HG03159 (cell line): ENCODE measurements at regions not wholly inside any gene's neighbourhood (a gene's known extent, or its start where the extent isn't known, plus 50 kb on each side); places are given as distances from the start of the nearest gene placed in this dataset.
"Not testable (repeated sequence)": the region's sequence is repeated elsewhere in the genome, so short reads cannot be mapped to it uniquely, and the experiment has no call there.

Experiments
- ATAC-seq: cut with Tn5 transposase; IDR thresholded peaks from one replicate; pipeline ENCODE4 v1.9.1; 2021; ENCODE audit warnings: mild to moderate bottlenecking, moderate library complexity; ENCODE audit not compliant: unreplicated experiment

- peak; percentile 10 for ATAC-seq
Measured at GRCh38 chr2:187775196-187775595, 221.0 kb upstream of the TFPI start.

- ATAC-seq: no peak
Measured at GRCh38 chr2:187775651-187776050, 221.4 kb upstream of the TFPI start.

- ATAC-seq: no peak
Measured at GRCh38 chr2:187782301-187782700, 228.1 kb upstream of the TFPI start.

GRCh38 chr2:187783446-187783845 is 229.2 kb upstream of the TFPI start:
- no peak for ATAC-seq

- not testable (repeated sequence) for ATAC-seq
Measured at GRCh38 chr2:187784138-187784537, 229.9 kb upstream of the TFPI start.

GRCh38 chr2:187799601-187800000 is 245.4 kb upstream of the TFPI start:
- no peak for ATAC-seq

GRCh38 chr2:187803816-187804215 is 249.6 kb upstream of the TFPI start:
- ATAC-seq: no peak

GRCh38 chr2:187815113-187815512 is 260.9 kb upstream of the TFPI start:
- ATAC-seq: no peak

GRCh38 chr2:187819624-187820023 is 265.4 kb upstream of the TFPI start:
- ATAC-seq: no peak

GRCh38 chr2:187825108-187825507 is 270.9 kb upstream of the TFPI start:
- ATAC-seq: no peak

- no peak for ATAC-seq
Measured at GRCh38 chr2:187826023-187826422, 271.8 kb upstream of the TFPI start.

- no peak for ATAC-seq
Measured at GRCh38 chr2:187834787-187835186, 280.6 kb upstream of the TFPI start.

GRCh38 chr2:187838690-187839089 is 284.5 kb upstream of the TFPI start:
- no peak for ATAC-seq

GRCh38 chr2:187842315-187842714 is 288.1 kb upstream of the TFPI start:
- no peak for ATAC-seq

- peak; percentile 77 for ATAC-seq
Measured at GRCh38 chr2:187842978-187843847, 289.0 kb upstream of the TFPI start.

- no peak for ATAC-seq
Measured at GRCh38 chr2:187847245-187848208, 293.3 kb upstream of the TFPI start.

GRCh38 chr2:187851955-187852561 is 297.8 kb upstream of the TFPI start:
- no peak for ATAC-seq

- no peak for ATAC-seq
Measured at GRCh38 chr2:187853381-187853791, 299.2 kb upstream of the TFPI start.

GRCh38 chr2:187854801-187855200 is 300.6 kb upstream of the TFPI start:
- no peak for ATAC-seq

- ATAC-seq: no peak
Measured at GRCh38 chr2:187855689-187856088, 301.5 kb upstream of the TFPI start.

GRCh38 chr2:187857826-187858225 is 303.6 kb upstream of the TFPI start:
- ATAC-seq: no peak
